Brain microvascular endothelial cell (primary cell): ENCODE measurements at regions not wholly inside any gene's neighbourhood (a gene's known extent, or its start where the extent isn't known, plus 50 kb on each side); places are given as distances from the start of the nearest gene placed in this dataset.

Experiments used
- DNase-seq: peaks from one replicate; pipeline ENCODE4 v3.0.0-alpha.2; 2020
- H3K27ac ChIP-seq: fragments of 250-450 bp; sonication (Bioruptor Pico); 2 replicates; pipeline ENCODE4 v1.5.1; 2020; ENCODE audit warnings: mild to moderate bottlenecking, moderate library complexity
- H3K27me3 ChIP-seq: fragments of 250-450 bp; sonication (Bioruptor Pico); replicated peaks from 2 replicates; pipeline ENCODE4 v1.5.1; 2020; ENCODE audit warnings: mild to moderate bottlenecking
- H3K36me3 ChIP-seq: fragments of 250-450 bp; sonication (Bioruptor Pico); replicated peaks from 2 replicates; pipeline ENCODE4 v1.5.1; 2020; ENCODE audit warnings: mild to moderate bottlenecking
- H3K4me3 ChIP-seq: 2 replicates; pipeline ENCODE4 v1.5.1; 2011; ENCODE audit warnings: low read depth, mild to moderate bottlenecking, control low read depth, low read length, moderate library complexity
- CTCF ChIP-seq: IDR thresholded peaks from 2 replicates; pipeline ENCODE4 v1.5.1; 2011; ENCODE audit warnings: low read depth, mild to moderate bottlenecking, moderate library complexity, low read length, control low read depth, inconsistent platforms; ENCODE audit errors: missing control alignments
- in situ Hi-C: cut with HindIII; loops from 2 replicates; pipeline ENCODE4 v1.10.0; 2017; ENCODE audit warnings: low sequenced_read_pairs, low pct_ligation_motif_present

GRCh38 chr15:95492388-95493070, 838.0 kb upstream of the NR2F2 start:
- Histone ChIP-seq H3K27me3 (no peaks in the 10 kb centered on the region), H3K27ac (no peak overlapping the region), H3K4me3 (no peak overlapping the region), H3K36me3 (no peaks in the 10 kb centered on the region)
- no peak for DNase-seq
- TF ChIP-seq CTCF: no peak
- in situ Hi-C loops: no loop called here

GRCh38 chr15:95494971-95495541, 835.4 kb upstream of the NR2F2 start:
- DNase-seq: no peak
- H3K27me3 ChIP-seq: no peaks in the 10 kb centered on the region
- TF ChIP-seq CTCF: no peak
- no peaks in the 10 kb centered on the region for H3K36me3 ChIP-seq
- H3K4me3 ChIP-seq: no peak overlapping the region
- no peak overlapping the region for H3K27ac ChIP-seq
- in situ Hi-C loops: no loop called here

GRCh38 chr15:95497634-95498033, 832.9 kb upstream of the NR2F2 start:
- no peaks in the 10 kb centered on the region for H3K36me3 ChIP-seq
- in situ Hi-C loops: no loop called here
- no peak for DNase-seq

GRCh38 chr15:95498961-95499360, 831.5 kb upstream of the NR2F2 start:
- H3K27me3 ChIP-seq: no peaks in the 10 kb centered on the region
- in situ Hi-C loops: no loop called here
- DNase-seq: no peak
- no peak overlapping the region for H3K4me3 ChIP-seq
- no peak overlapping the region for H3K27ac ChIP-seq
- TF ChIP-seq CTCF: no peak
- H3K36me3 ChIP-seq: no peaks in the 10 kb centered on the region

More at GRCh38 chr15:95497634-95498033, 832.9 kb upstream of the NR2F2 start:
- Histone ChIP-seq H3K27ac (no peak overlapping the region), H3K27me3 (no peaks in the 10 kb centered on the region), H3K4me3 (no peak overlapping the region)
- TF ChIP-seq CTCF: no peak

- in situ Hi-C loops: no loop called here
- Histone ChIP-seq H3K27me3 (no peaks in the 10 kb centered on the region), H3K36me3 (no peaks in the 10 kb centered on the region), H3K27ac (no peak overlapping the region), H3K4me3 (no peak overlapping the region)
- TF ChIP-seq CTCF: no peak
- DNase-seq: no peak
Observed at GRCh38 chr15:95499397-95499796, 831.1 kb upstream of the NR2F2 start.

- H3K4me3 ChIP-seq: no peak overlapping the region
- in situ Hi-C loops: no loop called here
- no peak for TF ChIP-seq CTCF
- no peak overlapping the region for H3K27ac ChIP-seq
- no peaks in the 10 kb centered on the region for H3K36me3 ChIP-seq
- H3K27me3 ChIP-seq: no peaks in the 10 kb centered on the region
- DNase-seq: no peak
Observed at GRCh38 chr15:95501865-95502264, 828.6 kb upstream of the NR2F2 start.
